Superior temporal gyrus (tissue), 1 donor: ENCODE measurements at regions not wholly inside any gene's neighbourhood (a gene's known extent, or its start where the extent isn't known, plus 50 kb on each side); places are given as distances from the start of the nearest gene placed in this dataset.
"Not testable (repeated sequence)": the region's sequence is repeated elsewhere in the genome, so short reads cannot be mapped to it uniquely, and the experiment has no call there.

ENCODE experiments used
- DNase-seq: peaks from one replicate; pipeline ENCODE4 v3.0.0-alpha.2; 2016; ENCODE audit errors: extremely low spot score

- DNase-seq, result no peak
Observed at GRCh38 chr4:161329852-161330251, 833.9 kb downstream of the FSTL5 start.

GRCh38 chr4:161321706-161322105 is 842.1 kb downstream of the FSTL5 start:
- no peak for DNase-seq

DNA sequence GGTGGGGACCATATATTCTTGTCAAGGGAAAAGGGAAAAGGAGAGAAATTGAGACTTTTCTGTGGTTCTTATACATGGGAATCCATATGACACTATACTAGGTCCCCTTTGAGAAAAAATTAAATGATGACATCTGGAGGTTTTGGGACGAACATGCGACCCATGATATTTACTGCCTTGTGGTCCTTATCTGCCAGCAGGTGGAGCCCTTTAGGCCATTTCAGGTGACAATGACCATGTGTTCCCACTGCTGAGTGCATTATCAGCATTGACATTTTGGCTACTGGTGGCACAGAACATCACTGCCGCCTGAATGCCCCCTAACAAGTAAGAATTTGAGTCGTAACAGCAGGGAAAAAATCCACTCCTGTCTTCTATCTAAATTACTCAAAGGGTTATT is 843.4 kb downstream of the FSTL5 start:
- no peak for DNase-seq

GRCh38 chr4:161317000-161317399 is 846.8 kb downstream of the FSTL5 start:
- no peak for DNase-seq

DNA sequence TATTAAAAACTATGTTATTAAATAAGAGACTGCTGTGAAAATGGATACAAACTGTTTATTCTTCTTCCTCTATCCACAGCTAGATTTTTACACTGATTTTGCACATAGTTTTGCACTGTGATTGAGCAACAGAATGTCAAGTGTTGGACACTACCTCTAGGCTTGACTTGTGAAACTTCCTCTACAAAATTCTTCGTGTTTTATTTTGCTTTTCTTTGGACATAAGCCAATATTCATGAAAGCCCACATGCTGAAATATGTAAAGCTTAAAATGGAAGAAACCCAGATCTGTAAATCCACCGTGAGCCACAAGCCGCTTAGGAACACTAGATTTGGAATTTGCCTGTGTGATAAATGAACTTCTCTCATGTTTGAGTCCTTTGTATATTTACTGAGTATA is 849.4 kb downstream of the FSTL5 start:
- no peak for DNase-seq

GRCh38 chr4:161303551-161303950 is 860.2 kb downstream of the FSTL5 start:
- no peak for DNase-seq

DNA sequence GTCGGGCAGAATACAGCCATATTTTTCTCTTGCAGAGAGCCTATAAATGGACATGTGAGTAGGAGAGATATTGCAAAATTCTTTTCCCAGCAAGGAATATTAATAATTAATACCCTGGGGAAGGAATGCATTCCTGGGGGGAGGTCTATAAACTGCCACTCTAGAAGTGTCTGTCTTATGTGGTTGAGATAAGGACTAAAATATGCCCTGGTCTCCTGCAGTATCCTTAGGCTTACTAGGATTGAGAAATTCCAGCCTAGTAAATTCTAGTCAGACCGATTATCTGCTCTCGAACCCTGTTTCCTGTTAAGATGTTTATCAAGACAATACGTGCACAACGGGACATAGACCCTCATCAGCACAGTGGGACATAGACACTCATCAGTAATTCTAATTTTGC is 872.6 kb downstream of the FSTL5 start:
- no peak for DNase-seq

- no peak for DNase-seq
Observed at GRCh38 chr4:161287678-161288352, 876.0 kb downstream of the FSTL5 start.

DNA sequence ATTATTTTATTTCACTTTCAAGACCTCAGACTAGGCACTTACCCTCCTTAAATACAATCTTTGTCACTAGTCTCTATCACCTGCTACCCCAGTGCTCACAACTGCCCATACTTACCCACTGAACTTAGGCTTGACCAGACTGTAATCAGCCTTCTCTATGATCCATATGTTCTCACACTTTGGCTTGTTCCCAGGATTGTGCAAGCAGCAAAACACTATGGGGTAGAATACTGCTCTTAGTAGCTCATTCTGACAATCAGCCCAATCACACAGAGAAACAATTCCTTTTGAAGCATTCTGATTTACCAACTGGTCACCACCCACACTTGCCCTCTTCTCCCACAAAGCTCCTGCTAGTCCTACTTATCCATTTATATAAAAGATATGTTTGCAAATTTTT is 878.3 kb downstream of the FSTL5 start:
- DNase-seq, result no peak

DNA sequence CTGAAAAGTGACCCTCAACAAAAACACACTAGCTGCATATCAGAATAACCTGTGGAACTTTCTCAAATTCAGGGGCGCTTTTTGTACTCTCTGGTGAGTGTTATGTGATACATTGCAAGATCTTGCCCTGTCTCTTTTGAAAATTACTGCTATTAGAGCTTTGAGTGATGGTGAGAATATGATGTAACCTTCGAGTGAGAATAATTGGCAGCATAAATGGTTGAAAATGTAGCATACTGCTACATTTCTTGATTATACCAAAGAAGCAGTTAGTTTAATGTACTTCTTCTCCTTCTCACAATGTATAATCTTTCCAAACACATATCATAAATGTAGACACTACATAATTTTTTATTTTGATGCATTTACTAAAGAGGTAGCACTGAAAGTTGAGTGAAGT is 882.9 kb downstream of the FSTL5 start:
- DNase-seq, result no peak

DNA sequence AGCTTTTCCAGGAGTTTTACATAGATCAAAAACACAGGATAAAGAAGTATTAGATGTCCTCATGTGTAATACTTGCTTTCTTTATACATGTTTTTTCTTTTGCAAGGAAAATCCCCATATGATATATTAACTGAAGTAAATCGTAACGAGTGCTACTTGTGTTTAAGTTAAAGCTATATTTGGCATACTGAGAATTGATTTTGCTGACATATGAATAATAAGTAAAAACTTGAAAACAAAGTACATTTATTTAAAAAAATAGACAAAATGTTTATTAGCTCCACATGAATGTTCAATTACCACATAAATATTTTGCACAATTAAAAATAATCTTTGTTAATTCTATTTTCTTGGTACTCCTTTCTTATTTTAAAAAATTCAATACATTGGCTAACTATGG is 884.7 kb downstream of the FSTL5 start:
- DNase-seq, result no peak

DNA sequence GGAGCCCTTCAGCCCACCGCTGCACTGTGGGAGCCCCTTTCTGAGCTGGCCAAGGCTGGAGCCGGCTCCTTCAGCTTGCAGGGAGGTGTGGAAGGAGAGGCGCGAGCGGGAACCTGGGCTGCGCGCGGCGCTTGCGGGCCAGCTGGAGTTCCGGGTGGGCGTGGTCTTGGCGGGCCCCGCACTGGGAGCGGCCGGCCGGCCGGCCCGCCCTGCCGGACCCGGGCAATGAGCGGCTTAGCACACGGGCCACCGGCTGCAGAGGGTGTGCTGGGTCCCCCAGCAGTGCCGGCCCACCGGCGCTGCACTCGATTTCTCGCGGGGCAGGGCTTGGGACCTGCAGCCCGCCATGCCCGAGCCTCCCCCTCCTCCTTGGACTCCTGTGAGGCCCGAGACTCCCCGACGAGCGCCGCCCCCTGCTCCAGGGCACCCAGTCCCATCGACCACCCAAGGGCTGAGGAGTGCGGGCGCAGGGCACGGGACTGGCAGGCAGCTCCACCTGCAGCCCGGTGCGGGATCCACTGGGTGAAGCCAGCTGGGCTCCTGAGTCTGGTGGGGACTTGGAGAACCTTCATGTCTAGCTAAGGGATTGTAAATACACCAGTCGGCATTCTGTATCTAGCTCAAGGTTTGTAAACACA is 886.5 kb downstream of the FSTL5 start:
- not testable (repeated sequence) for DNase-seq

DNA sequence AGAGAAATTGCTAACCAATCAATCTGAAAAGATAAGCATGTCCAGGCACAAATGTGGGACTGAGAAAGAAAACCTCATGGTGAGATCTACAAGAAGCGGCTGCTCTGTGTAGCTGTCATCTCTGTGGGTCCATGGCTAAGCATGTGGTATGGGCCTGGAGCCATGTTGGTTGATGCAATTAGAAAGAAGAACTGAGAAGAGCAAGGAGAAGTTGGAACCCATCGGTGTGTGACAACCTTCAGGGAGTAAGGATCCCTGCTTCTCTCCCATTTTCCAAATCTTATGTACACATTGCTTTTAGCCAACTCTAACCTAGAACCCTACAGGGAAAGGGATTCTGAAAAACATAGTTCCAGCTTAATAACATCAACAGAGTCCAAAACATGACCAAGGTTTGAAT is 890.2 kb downstream of the FSTL5 start:
- DNase-seq, result no peak

DNA sequence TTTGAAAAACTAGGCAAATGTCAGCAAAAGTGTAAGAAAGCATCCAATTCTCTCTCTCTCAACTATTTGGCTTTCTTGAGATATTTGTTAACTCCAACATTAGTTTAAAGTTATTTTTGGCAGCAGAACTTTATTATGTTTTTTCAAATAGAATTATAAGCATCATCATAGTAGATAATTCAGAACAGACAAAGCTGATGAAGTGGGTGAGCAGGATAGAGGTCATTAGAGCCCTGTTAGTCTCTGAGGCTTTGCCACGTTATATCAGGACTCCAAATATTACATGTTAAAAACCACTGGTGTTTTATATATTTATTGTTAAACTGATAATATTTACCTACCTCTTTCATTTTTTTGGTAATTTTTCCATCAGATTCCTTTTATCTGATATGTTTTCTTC is 903.0 kb downstream of the FSTL5 start:
- DNase-seq, result no peak

DNA sequence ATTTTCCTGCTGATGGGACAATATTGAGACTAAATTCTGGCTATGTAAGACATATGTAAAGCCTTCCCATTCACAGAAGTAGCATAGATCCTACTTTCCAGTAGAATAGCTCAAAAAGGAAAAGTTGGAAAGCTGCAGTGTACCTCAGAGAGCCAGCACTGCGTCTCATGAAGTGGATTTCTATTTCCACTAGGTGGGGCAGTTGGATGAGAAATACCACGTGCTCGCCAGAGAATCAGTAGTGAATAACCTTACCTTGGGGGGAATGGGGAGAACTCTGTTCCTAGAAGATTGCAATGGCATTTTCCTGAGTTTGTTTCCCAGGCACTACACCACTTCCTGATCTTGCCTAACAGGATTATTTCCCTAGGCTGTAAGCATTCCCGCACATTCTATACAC is 907.1 kb downstream of the FSTL5 start:
- DNase-seq, result no peak

- DNase-seq, result no peak
Observed at GRCh38 chr4:161256172-161256571, 907.6 kb downstream of the FSTL5 start.

DNA sequence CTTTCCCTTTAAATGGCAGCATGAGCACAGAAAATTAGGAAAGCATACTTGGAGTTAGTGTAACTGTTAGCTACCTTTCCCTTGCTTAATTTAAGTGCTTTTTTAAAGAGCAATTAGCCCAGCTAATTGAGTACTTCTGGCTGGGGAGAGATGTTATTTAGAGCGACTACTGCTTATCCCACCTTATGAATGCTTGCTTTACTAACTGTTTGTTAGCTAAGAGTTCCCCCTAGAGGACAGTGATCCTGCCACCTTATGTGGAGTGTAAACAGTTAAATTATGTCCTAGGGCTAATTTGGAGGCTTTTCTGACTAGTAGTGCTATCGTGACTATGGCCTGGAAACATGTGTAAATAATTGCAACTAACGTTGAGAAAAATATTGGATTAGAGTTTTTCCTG is 909.4 kb downstream of the FSTL5 start:
- no peak for DNase-seq

DNA sequence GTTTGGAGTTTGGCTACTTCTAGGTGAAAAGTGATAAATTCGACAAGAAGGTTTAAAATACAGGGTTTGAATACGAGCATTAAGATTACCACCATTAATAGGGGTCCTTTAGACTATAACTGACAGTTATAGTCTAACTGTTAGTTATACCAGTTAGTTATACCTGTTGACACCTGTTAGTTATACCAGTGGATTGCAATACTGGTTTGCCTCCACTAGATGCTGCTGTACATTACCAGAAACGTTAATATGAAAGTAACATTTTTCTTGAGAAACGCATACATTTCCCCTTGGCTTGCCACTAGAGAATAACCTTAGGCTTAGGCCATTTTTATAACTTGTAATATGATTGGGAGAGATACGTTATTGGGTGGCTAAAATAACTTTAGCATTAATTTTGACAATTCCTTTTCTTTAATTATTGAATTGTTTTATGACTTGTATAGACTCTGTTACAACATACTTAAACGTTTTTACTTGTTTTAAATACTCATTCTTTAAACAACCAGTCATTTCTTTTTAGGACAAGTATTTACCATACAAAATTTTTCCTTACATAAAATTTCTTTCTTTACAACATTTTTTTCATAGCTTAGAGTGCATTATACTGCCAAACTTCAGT is 911.2 kb downstream of the FSTL5 start:
- peak; percentile 31 for DNase-seq

DNA sequence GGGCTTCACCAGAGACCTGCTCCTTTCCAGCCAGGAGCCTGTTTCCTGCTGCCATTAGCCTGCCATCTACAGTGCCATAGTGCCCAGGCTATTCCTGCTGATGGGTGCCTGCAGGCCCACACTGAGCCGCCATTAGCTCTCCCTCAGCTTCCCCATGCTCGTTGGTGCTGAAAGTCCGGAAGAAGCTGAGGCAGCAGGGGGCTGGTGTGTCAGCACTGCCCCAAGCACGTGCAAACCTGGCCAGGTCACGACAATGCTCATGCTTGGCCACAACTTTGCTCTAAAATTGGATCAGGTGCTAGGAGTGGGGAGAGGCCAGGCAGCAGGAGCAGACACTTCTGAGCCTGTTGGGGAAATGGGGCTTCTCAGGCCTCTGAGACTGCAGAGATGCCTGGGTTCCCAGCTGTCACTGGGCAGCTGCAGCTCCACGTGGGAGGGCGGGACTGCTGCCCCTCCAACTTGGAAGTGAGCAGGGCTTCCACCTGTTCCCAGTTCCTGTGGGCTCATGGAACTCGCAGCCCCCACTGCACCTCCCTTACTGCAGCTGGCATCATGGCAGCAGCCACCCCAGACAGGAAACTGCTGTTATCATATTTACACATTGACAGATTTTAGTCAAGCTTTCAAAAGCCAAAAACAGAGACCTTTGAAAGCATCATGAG is 913.9 kb downstream of the FSTL5 start:
- no peak for DNase-seq

- no peak for DNase-seq
Observed at GRCh38 chr4:161248880-161249279, 914.9 kb downstream of the FSTL5 start.

GRCh38 chr4:161247831-161248230 is 916.0 kb downstream of the FSTL5 start:
- DNase-seq, result no peak

DNA sequence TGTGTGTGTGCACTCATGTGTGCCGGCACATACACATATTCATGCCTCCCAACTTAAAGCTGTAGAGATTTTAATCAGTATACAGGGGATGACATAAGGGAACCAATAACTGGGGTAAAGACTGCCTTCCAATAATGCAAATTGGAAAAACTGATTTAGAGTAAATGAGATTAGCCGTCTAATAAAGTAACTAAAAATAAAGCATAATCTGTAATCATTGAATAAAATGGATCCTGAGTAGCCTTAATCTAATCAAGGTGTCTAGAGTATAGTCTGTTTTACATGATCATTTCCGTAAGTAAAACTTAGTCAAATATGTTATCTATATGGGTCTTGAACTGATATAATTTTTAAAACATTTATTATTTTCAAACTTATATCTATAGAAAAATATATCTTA is 925.8 kb downstream of the FSTL5 start:
- no peak for DNase-seq

GRCh38 chr4:161237495-161237894 is 926.3 kb downstream of the FSTL5 start:
- no peak for DNase-seq
